Breast epithelium (tissue), 3 donors: ENCODE measurements at regions not wholly inside any gene's neighbourhood (a gene's known extent, or its start where the extent isn't known, plus 50 kb on each side); places are given as distances from the start of the nearest gene placed in this dataset.

ENCODE experiments used
- POLR2AphosphoS5 ChIP-seq, 3 donors: sonication (generic); formaldehyde crosslinking; IDR thresholded peaks; one replicate each; pipeline ENCODE4 v1.6.1; 2017; ENCODE audit warnings: antibody characterized with exemption in 3 of 3
- TF ChIP-seq, protein P1 (sequence below), 3 donors: fragments of 450-650 bp; IDR thresholded peaks; one replicate each; pipeline ENCODE4 v1.5.1; 2016 to 2017; ENCODE audit warnings: antibody characterized with exemption in 3 of 3, mild to moderate bottlenecking in 3 of 3, moderate library complexity in 3 of 3

DNA sequence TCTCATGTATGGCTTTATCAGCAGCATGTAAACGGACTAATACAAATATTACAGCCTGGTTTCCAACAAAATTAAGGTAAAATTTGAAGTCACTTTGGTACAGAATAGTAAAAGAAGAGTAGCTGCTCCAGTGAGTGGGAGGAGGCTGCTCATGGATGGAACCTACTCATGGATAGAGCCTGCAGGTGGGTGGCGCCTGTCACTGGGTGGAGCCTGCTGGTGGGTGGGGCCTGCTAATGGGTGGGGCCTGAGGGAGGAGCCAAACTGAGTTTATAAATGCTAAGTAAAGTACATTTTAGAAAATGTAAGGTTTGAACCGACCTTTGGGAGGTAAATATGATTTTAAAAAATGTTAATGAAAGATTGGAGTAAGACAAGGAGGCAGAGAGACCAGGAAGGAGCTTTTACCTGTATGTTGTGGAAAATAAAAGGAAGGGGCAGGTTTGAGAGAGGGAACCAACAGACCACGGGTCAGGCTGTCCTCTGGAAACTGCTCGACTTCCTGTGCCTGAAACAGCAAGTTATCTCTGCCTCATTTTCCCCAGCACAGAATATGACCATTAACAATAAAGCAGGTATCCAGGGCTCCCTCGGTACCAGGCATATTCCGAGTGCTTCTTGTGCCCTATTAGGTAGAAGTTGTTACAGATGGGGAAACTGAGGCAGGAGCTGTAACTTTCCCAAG, 55.9 kb upstream of the SEL1L start:
- TF ChIP-seq, protein P1, sequence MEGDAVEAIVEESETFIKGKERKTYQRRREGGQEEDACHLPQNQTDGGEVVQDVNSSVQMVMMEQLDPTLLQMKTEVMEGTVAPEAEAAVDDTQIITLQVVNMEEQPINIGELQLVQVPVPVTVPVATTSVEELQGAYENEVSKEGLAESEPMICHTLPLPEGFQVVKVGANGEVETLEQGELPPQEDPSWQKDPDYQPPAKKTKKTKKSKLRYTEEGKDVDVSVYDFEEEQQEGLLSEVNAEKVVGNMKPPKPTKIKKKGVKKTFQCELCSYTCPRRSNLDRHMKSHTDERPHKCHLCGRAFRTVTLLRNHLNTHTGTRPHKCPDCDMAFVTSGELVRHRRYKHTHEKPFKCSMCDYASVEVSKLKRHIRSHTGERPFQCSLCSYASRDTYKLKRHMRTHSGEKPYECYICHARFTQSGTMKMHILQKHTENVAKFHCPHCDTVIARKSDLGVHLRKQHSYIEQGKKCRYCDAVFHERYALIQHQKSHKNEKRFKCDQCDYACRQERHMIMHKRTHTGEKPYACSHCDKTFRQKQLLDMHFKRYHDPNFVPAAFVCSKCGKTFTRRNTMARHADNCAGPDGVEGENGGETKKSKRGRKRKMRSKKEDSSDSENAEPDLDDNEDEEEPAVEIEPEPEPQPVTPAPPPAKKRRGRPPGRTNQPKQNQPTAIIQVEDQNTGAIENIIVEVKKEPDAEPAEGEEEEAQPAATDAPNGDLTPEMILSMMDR (IDR thresholded peaks at IDR 0.05): no peak
- TF ChIP-seq POLR2AphosphoS5 (IDR thresholded peaks at IDR 0.05): no peak
